ENCODE measurements at regions not wholly inside any gene's neighbourhood (a gene's known extent, or its start where the extent isn't known, plus 50 kb on each side); places are given as distances from the start of the nearest gene placed in this dataset.

- DNase-seq (ENCODE audit: low read depth in 2 of 2) = no peak
Observed at GRCh38 chr14:47874350-47874749, 198.9 kb upstream of the MDGA2 start.

- no peak for DNase-seq (ENCODE audit: low read depth in 2 of 2)
Observed at GRCh38 chr14:47872588-47872987, 197.2 kb upstream of the MDGA2 start.

GRCh38 chr14:47863441-47863840, 188.0 kb upstream of the MDGA2 start:
- DNase-seq (ENCODE audit: low read depth in 2 of 2) = no peak

- DNase-seq (ENCODE audit: low read depth in 2 of 2) = no peak
Observed at GRCh38 chr14:47857646-47858045, 182.2 kb upstream of the MDGA2 start.

GRCh38 chr14:47852278-47852677, 176.9 kb upstream of the MDGA2 start:
- no peak for DNase-seq (ENCODE audit: low read depth in 2 of 2)

GRCh38 chr14:47846008-47846407, 170.6 kb upstream of the MDGA2 start:
- DNase-seq (ENCODE audit: low read depth in 2 of 2) = no peak

- no peak for DNase-seq (ENCODE audit: low read depth in 2 of 2)
Observed at GRCh38 chr14:47843236-47843635, 167.8 kb upstream of the MDGA2 start.

GRCh38 chr14:47833011-47833410, 157.6 kb upstream of the MDGA2 start:
- no peak for DNase-seq (ENCODE audit: low read depth in 2 of 2)

GRCh38 chr14:47826809-47827208, 151.4 kb upstream of the MDGA2 start:
- DNase-seq (ENCODE audit: low read depth in 2 of 2) = no peak

- DNase-seq (ENCODE audit: low read depth in 2 of 2) = no peak
Observed at GRCh38 chr14:47822326-47822725, 146.9 kb upstream of the MDGA2 start.

- no peak for DNase-seq (ENCODE audit: low read depth in 2 of 2)
Observed at GRCh38 chr14:47821135-47821534, 145.7 kb upstream of the MDGA2 start.

GRCh38 chr14:47790477-47790876, 115.1 kb upstream of the MDGA2 start:
- DNase-seq (ENCODE audit: low read depth in 2 of 2) = no peak

- no peak for DNase-seq (ENCODE audit: low read depth in 2 of 2)
Observed at GRCh38 chr14:47785058-47785457, 109.7 kb upstream of the MDGA2 start.

- DNase-seq (ENCODE audit: low read depth in 2 of 2) = no peak
Observed at GRCh38 chr14:47778631-47779030, 103.2 kb upstream of the MDGA2 start.

- no peak for DNase-seq (ENCODE audit: low read depth in 2 of 2)
Observed at GRCh38 chr14:47772652-47773051, 97.2 kb upstream of the MDGA2 start.

- no peak for DNase-seq (ENCODE audit: low read depth in 2 of 2)
Observed at GRCh38 chr14:47763188-47763854, 87.9 kb upstream of the MDGA2 start.

GRCh38 chr14:47746986-47747385, 71.6 kb upstream of the MDGA2 start:
- no peak for DNase-seq (ENCODE audit: low read depth in 2 of 2)

GRCh38 chr14:47744155-47744554, 68.8 kb upstream of the MDGA2 start:
- DNase-seq (ENCODE audit: low read depth in 2 of 2) = no peak

- no peak for DNase-seq (ENCODE audit: low read depth in 2 of 2)
Observed at GRCh38 chr14:47739541-47739940, 64.1 kb upstream of the MDGA2 start.

- no peak for DNase-seq (ENCODE audit: low read depth in 2 of 2)
Observed at GRCh38 chr14:47730296-47730695, 54.9 kb upstream of the MDGA2 start.
